Occipital lobe (tissue), 1 donor: ENCODE measurements at regions not wholly inside any gene's neighbourhood (a gene's known extent, or its start where the extent isn't known, plus 50 kb on each side); places are given as distances from the start of the nearest gene placed in this dataset.

Source experiments
- DNase-seq: peaks from one replicate; lab custom pipeline; 2025; lab: John Stamatoyannopoulos, UW

- no peak for DNase-seq
These were observed 855.6 kb downstream of the TSN start for GRCh38 chr2:122610948-122611609.

- no peak for DNase-seq
These were observed 867.5 kb downstream of the TSN start for GRCh38 chr2:122622934-122623333.

GRCh38 chr2:122627388-122627787 is 871.9 kb downstream of the TSN start:
- DNase-seq = no peak

- no peak for DNase-seq
These were observed 878.8 kb downstream of the TSN start for GRCh38 chr2:122634256-122634655.

GRCh38 chr2:122634920-122635319 is 879.5 kb downstream of the TSN start:
- no peak for DNase-seq

GRCh38 chr2:122635686-122636085 is 880.2 kb downstream of the TSN start:
- no peak for DNase-seq

GRCh38 chr2:122636097-122636496 is 880.6 kb downstream of the TSN start:
- no peak for DNase-seq

- DNase-seq = no peak
These were observed 883.7 kb downstream of the TSN start for GRCh38 chr2:122639176-122639575.

GRCh38 chr2:122639711-122640110 is 884.3 kb downstream of the TSN start:
- DNase-seq = no peak

GRCh38 chr2:122643725-122644329 is 888.4 kb downstream of the TSN start:
- DNase-seq = no peak

- no peak for DNase-seq
These were observed 895.8 kb downstream of the TSN start for GRCh38 chr2:122651236-122651635.

- DNase-seq = no peak
These were observed 896.3 kb downstream of the TSN start for GRCh38 chr2:122651780-122652179.

- DNase-seq = no peak
These were observed 897.2 kb downstream of the TSN start for GRCh38 chr2:122652670-122653069.

- DNase-seq = no peak
These were observed 901.0 kb downstream of the TSN start for GRCh38 chr2:122656403-122656802.

- no peak for DNase-seq
These were observed 905.6 kb downstream of the TSN start for GRCh38 chr2:122660786-122661634.

- DNase-seq = no peak
These were observed 908.2 kb downstream of the TSN start for GRCh38 chr2:122663620-122664019.

- DNase-seq = no peak
These were observed 914.2 kb downstream of the TSN start for GRCh38 chr2:122669627-122670026.

- DNase-seq = no peak
These were observed 915.4 kb downstream of the TSN start for GRCh38 chr2:122670897-122671296.

GRCh38 chr2:122680662-122681061 is 925.2 kb downstream of the TSN start:
- DNase-seq = no peak

GRCh38 chr2:122681626-122682025 is 926.2 kb downstream of the TSN start:
- no peak for DNase-seq

GRCh38 chr2:122682356-122682755 is 926.9 kb downstream of the TSN start:
- DNase-seq = no peak

- DNase-seq = no peak
These were observed 927.6 kb downstream of the TSN start for GRCh38 chr2:122683018-122683417.
